ENCODE measurements at regions not wholly inside any gene's neighbourhood (a gene's known extent, or its start where the extent isn't known, plus 50 kb on each side); places are given as distances from the start of the nearest gene placed in this dataset.
"Not testable (repeated sequence)": the region's sequence is repeated elsewhere in the genome, so short reads cannot be mapped to it uniquely, and the experiment has no call there.

DNA sequence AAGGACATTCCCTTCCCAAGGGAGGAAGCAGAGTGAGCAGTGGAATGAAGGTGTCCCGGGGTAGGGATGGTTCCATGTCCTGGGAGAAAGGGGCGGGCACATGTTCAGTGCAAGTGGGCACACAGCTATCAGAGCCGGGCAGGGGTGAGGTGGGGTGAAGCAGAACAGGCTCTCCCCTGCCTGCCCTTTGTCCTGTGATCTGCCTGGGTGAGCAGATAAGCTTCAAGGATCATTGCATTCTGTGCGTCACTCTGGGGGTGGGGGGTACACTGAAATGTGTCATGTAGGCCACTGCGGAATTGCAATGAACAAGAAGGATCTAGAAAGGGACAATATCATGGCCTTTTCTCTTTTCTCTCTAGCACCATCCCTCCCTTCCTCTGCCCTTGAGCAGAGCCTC is 61.7 kb upstream of the SHB start:
- ATAC-seq (ENCODE audit: low FRiP score) (no peak), DNase-seq (ENCODE audit: low spot score) (no peak)
- TF ChIP-seq, protein P1, sequence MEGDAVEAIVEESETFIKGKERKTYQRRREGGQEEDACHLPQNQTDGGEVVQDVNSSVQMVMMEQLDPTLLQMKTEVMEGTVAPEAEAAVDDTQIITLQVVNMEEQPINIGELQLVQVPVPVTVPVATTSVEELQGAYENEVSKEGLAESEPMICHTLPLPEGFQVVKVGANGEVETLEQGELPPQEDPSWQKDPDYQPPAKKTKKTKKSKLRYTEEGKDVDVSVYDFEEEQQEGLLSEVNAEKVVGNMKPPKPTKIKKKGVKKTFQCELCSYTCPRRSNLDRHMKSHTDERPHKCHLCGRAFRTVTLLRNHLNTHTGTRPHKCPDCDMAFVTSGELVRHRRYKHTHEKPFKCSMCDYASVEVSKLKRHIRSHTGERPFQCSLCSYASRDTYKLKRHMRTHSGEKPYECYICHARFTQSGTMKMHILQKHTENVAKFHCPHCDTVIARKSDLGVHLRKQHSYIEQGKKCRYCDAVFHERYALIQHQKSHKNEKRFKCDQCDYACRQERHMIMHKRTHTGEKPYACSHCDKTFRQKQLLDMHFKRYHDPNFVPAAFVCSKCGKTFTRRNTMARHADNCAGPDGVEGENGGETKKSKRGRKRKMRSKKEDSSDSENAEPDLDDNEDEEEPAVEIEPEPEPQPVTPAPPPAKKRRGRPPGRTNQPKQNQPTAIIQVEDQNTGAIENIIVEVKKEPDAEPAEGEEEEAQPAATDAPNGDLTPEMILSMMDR (IDR thresholded peaks at IDR 0.05), result no peak

DNA sequence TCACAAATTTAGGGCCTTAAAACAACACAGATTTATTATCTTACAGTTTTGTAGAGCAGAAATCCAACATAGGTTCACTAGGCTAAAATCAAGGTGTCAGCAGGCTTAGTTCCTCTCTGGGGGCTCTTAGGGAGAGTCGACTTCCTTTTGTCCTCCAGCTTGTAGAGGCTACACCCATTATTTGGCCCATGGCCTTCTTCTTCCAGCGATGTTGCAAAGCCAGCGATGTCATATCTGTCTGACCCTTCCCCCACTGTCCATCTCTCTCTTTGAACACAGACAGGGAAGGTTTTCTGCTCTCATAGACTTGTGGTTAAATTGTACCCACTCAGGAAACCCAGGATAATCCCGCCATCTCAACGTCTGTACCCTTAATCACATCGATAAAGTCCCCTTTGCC is 60.3 kb upstream of the SHB start:
- ATAC-seq (ENCODE audit: low FRiP score) (no peak), DNase-seq (ENCODE audit: low spot score) (no peak)
- TF ChIP-seq, protein P1 (IDR thresholded peaks at IDR 0.05), result no peak

DNA sequence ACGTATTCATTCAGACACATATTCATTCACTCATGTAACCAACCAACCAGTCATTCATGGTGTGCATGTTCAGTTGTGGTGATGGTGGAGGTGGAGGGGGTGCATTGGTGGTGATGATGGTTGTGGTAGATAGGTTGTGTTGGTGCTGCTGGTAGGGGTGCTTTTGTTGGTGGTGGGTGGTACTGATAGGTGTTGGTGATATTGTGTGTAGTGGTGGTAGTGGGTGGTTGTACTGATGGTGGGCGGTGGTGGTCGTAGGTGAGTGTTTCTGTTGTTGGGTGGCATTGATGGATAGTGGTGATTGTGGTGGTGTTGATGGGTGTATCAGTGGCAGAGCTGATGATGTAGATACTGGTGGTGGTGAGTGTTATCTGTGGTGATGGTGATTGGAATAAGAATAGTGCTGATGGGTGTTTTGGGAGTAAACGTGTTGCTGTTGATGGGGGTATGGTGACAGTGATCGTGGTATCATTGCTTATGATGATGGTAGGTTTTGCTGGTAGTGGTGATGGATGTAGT is 59.8 kb upstream of the SHB start:
- ATAC-seq (ENCODE audit: low FRiP score), result no peak
- TF ChIP-seq, protein P1 (IDR thresholded peaks at IDR 0.05), result no peak
- DNase-seq (ENCODE audit: low spot score), result no peak

DNA sequence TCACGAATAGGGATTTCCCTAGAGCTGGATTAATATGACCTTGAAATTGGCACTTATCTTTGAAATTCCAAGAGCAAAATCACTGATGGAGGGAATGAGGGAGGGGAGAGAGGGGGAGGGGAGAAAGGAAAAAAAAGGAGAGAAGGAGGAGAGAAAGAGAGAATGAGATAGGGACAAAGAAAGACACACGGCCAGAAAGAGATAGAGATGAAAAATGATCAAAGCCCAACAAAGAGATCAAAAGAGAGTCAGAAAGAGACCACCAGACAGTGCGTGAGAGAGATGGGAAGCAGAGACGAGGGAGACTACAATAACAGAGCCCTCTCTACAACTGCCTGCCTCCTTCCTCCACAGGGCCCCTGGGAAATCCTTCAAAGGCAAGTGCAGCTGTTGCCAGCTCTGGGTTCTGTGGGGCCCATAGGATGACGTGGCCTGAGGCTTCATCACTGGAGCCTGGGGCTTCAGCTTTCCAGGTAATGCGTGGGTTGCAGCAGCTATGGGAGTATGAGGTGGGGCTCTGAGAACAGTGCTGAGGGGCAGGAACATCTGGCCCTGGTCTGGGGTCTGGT is 58.3 kb upstream of the SHB start:
- DNase-seq (ENCODE audit: low spot score), result no peak
- TF ChIP-seq, protein P1 (IDR thresholded peaks at IDR 0.05), result no peak
- ATAC-seq (ENCODE audit: low FRiP score), result no peak

DNA sequence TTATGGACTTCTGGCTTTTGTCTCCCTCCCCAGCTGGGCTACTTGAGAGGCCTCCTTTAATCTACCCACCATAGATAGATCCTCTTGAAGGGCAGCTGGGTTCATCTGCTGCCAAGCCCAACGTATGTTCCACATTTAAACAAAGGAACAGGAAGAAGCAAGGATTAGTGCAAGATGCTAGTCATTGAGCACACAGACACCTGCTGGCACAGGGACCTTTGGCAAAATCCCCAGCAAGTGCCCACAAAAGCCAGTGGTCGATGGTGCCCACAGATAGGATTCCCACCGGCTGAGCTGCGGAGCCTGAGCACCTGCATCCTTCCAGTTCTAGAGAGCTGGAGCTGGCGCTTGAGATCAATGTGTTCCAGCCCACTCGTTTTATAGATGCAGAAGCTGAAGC is 57.7 kb upstream of the SHB start:
- TF ChIP-seq, protein P1 (IDR thresholded peaks at IDR 0.05), result no peak
- DNase-seq (ENCODE audit: low spot score) (no peak), ATAC-seq (ENCODE audit: low FRiP score) (no peak)

DNA sequence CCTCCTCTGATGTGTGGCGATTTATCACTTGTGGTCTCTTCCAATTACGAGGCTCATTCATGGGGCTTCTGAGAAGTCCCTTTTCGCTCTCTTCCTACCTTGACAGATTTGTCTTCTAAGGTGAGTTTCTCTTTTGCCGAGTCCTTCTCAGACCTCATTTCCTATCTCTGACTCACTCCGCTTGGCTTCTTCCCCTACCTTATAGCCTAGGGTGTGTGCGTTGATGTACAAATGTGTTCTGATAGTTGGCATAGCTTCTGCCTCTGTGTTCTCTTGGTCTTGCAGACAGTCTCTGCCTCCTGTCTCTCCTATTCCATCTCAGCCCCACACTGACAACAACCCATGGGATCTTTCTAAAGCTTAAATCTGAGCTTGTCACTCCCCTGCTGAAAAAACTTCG is 56.9 kb upstream of the SHB start:
- ATAC-seq (ENCODE audit: low FRiP score), result peak; percentile 70
- no peak for DNase-seq (ENCODE audit: low spot score)
- TF ChIP-seq, protein P1 (IDR thresholded peaks at IDR 0.05), result no peak

DNA sequence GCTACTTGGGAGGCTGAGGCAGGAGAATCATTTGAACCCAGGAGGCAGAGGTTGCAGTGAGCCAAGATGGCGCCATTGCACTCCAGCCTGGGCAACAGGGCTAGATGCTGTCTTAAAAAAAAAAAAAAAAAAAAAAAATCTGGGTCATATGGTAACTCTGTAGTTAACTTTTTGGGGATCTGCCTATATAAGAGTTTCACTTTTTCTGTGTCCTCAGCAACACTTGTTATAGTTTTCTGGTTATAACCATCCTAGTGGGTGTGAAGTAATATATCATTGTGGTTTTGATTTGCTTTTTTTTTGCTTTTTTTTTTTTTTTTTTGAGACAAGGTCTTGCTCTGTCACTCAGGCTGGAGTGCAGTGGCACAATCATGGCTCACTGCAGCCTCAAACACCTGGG is 54.3 kb upstream of the SHB start:
- ATAC-seq (ENCODE audit: low FRiP score); DNase-seq (ENCODE audit: low spot score): not testable (repeated sequence)

Data from omental fat pad (tissue), 3 donors.